Parathyroid adenoma (tissue), 2 donors: ENCODE measurements at regions not wholly inside any gene's neighbourhood (a gene's known extent, or its start where the extent isn't known, plus 50 kb on each side); places are given as distances from the start of the nearest gene placed in this dataset.
"Not testable (repeated sequence)": the region's sequence is repeated elsewhere in the genome, so short reads cannot be mapped to it uniquely, and the experiment has no call there.

Experiments
- H2AFZ ChIP-seq: fragments of 300-600 bp; sonication (generic); one replicate; pipeline ENCODE4 v1.7.0; 2017; ENCODE audit warnings: antibody characterized with exemption, mild to moderate bottlenecking
- H3K27ac ChIP-seq: fragments of 300-600 bp; sonication (generic); one replicate; pipeline ENCODE4 v1.7.0; 2017
- H3K27me3 ChIP-seq: fragments of 300-600 bp; sonication (generic); one replicate; pipeline ENCODE4 v1.7.0; 2017; ENCODE audit warnings: low read length; ENCODE audit not compliant: control insufficient read depth, insufficient read depth
- H3K36me3 ChIP-seq: fragments of 300-600 bp; sonication (generic); one replicate; pipeline ENCODE4 v1.7.0; 2017; ENCODE audit warnings: low read length; ENCODE audit not compliant: control insufficient read depth, insufficient read depth
- H3K4me1 ChIP-seq: fragments of 300-600 bp; sonication (generic); one replicate; pipeline ENCODE4 v1.7.0; 2017; ENCODE audit warnings: control low read depth
- H3K4me2 ChIP-seq: fragments of 300-600 bp; sonication (generic); one replicate; pipeline ENCODE4 v1.7.0; 2017; ENCODE audit warnings: low read length
- H3K4me3 ChIP-seq: fragments of 300-600 bp; sonication (generic); one replicate; pipeline ENCODE4 v1.7.0; 2017; ENCODE audit warnings: low read depth, low read length
- H3K79me2 ChIP-seq: fragments of 300-600 bp; sonication (generic); one replicate; pipeline ENCODE4 v1.7.0; 2017; ENCODE audit warnings: control low read depth
- H3K9ac ChIP-seq: fragments of 300-600 bp; sonication (generic); one replicate; pipeline ENCODE4 v1.7.0; 2017; ENCODE audit warnings: mild to moderate bottlenecking
- H3K9me3 ChIP-seq: fragments of 300-600 bp; sonication (generic); one replicate; pipeline ENCODE4 v1.7.0; 2017; ENCODE audit warnings: low read length; ENCODE audit not compliant: control insufficient read depth
- CTCF ChIP-seq: fragments of 300-600 bp; sonication (generic); IDR thresholded peaks from one replicate; pipeline ENCODE4 v1.7.0; 2017; ENCODE audit warnings: antibody characterized with exemption, mild to moderate bottlenecking
- donor health status: primary hyperparathyroidism.

DNA sequence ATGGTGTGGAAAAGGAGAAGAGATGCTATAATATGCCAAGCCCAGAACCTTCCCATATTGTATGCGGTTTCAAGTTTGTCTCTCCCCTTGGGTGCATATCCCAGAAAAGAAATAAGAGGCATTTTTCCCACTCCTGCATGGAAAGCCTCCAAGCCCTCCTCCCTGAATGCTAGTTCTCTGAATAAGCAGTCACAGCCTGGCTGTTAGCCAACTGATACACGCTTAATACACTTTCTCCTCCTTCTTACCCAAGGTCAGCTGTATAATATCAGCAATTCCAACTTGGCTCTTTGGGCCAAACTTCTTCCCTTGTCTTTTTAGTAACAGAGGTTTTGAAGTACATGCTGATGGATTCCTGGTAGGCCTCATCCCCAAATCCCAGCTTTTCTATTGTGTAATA is 440.1 kb downstream of the EPHA7 start:
- Histone ChIP-seq H3K4me2 (no peak overlapping the region), H3K9me3 (no peaks in the 10 kb centered on the region), H3K36me3 (no peaks in the 10 kb centered on the region), H3K9ac (no peak overlapping the region), H3K79me2 (no peaks in the 10 kb centered on the region), H3K27me3 (no peaks in the 10 kb centered on the region), H2AFZ (peak overlapping the region; percentile 30), H3K4me1 (peaks cover 9% of the 10 kb centered on the region), H3K27ac (no peak overlapping the region), H3K4me3 (no peak overlapping the region)
- no peak for TF ChIP-seq CTCF

- H3K4me3 ChIP-seq, result no peak overlapping the region
- no peak for TF ChIP-seq CTCF
- H3K27ac ChIP-seq, result no peak overlapping the region
- H3K4me2 ChIP-seq, result no peak overlapping the region
- H2AFZ ChIP-seq, result peak overlapping the region; percentile 31
- H3K27me3 ChIP-seq, result no peaks in the 10 kb centered on the region
- H3K9ac ChIP-seq, result no peak overlapping the region
- peaks cover 9% of the 10 kb centered on the region for H3K4me1 ChIP-seq
- H3K36me3 ChIP-seq, result no peaks in the 10 kb centered on the region
- H3K9me3 ChIP-seq, result no peaks in the 10 kb centered on the region
- H3K79me2 ChIP-seq, result no peaks in the 10 kb centered on the region
Observed at GRCh38 chr6:92977018-92977417, 442.3 kb downstream of the EPHA7 start.

- Histone ChIP-seq H3K36me3 (no peaks in the 10 kb centered on the region), H3K9me3 (no peaks in the 10 kb centered on the region), H3K27ac (no peak overlapping the region), H3K27me3 (no peaks in the 10 kb centered on the region), H3K79me2 (no peaks in the 10 kb centered on the region), H3K4me1 (no peaks in the 10 kb centered on the region), H3K9ac (no peak overlapping the region), H2AFZ (no peak overlapping the region), H3K4me3 (no peak overlapping the region), H3K4me2 (no peak overlapping the region)
- no peak for TF ChIP-seq CTCF
Observed at GRCh38 chr6:92967362-92967761, 452.0 kb downstream of the EPHA7 start.

DNA sequence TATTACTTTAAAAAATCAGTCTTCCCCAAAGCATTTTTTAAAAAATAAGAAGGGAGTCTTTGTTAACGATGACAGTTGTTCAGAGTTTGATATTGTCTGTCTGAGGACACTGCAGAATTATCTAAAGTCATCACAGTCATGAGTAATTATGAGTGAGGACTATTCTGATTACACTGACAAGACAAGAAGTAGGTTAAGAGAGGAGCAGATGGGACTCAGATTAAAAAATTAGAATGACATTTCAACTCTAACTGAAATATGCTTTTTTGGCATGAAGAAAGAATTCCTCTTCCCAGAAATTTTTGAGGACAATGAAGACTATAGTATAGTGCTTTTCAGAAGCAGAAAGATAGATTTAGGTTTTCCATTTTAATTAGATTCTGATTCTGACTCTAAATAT is 456.5 kb downstream of the EPHA7 start:
- Histone ChIP-seq H3K4me3 (no peak overlapping the region), H3K27ac (no peak overlapping the region), H3K79me2 (no peaks in the 10 kb centered on the region), H3K9ac (no peak overlapping the region), H3K36me3 (no peaks in the 10 kb centered on the region), H3K4me2 (no peak overlapping the region), H3K4me1 (no peaks in the 10 kb centered on the region), H3K27me3 (no peaks in the 10 kb centered on the region), H2AFZ (no peak overlapping the region), H3K9me3 (no peaks in the 10 kb centered on the region)
- TF ChIP-seq CTCF, result no peak

- not testable (repeated sequence) for H3K79me2 ChIP-seq, H3K27ac ChIP-seq, H2AFZ ChIP-seq, H3K4me3 ChIP-seq, H3K27me3 ChIP-seq, H3K36me3 ChIP-seq, H3K4me1 ChIP-seq, H3K4me2 ChIP-seq, H3K9ac ChIP-seq, H3K9me3 ChIP-seq
Observed at GRCh38 chr6:92952111-92952510, 467.2 kb downstream of the EPHA7 start.
